WTC11 (cell line): ENCODE measurements at regions not wholly inside any gene's neighbourhood (a gene's known extent, or its start where the extent isn't known, plus 50 kb on each side); places are given as distances from the start of the nearest gene placed in this dataset.

Experiments
- ATAC-seq: fragments of 200-7000 bp; cut with Tn5 transposase; 2 replicates; pipeline ENCODE4 v1.10.0; 2021; ENCODE audit warnings: mild to moderate bottlenecking, moderate library complexity
- CTCF ChIA-PET: fragments of 300-600 bp; sonication (Branson Sonifier 250); formaldehyde crosslinking; loops from one replicate; lab custom pipeline; 2021; ENCODE audit warnings: antibody characterized with exemption; lab: Charles Lee
- POLR2A ChIA-PET: fragments of 350-600 bp; sonication (Branson Sonifier 250); formaldehyde crosslinking; loops from one replicate; lab custom pipeline; 2021; ENCODE audit warnings: antibody characterized with exemption; lab: Charles Lee
- DNase-seq: peaks from one replicate; pipeline ENCODE4 v3.0.0; 2021; ENCODE audit warnings: low spot score
- H3K27ac Mint-ChIP-seq: 2 replicates; pipeline ENCODE4 v1.8.0; 2021; ENCODE audit warnings: mixed read lengths
- H3K27me3 Mint-ChIP-seq: 2 replicates; pipeline ENCODE4 v1.8.0; 2021; ENCODE audit warnings: low read depth, mild to moderate bottlenecking, moderate library complexity, mixed read lengths
- H3K36me3 Mint-ChIP-seq: 2 replicates; pipeline ENCODE4 v1.8.0; 2021; ENCODE audit warnings: mixed read lengths
- H3K4me1 Mint-ChIP-seq: 2 replicates; pipeline ENCODE4 v1.8.0; 2022; ENCODE audit warnings: mixed read lengths
- H3K4me3 Mint-ChIP-seq: 2 replicates; pipeline ENCODE4 v1.8.0; 2021; ENCODE audit warnings: mild to moderate bottlenecking, moderate library complexity, mixed read lengths
- H3K9me3 Mint-ChIP-seq: 2 replicates; pipeline ENCODE4 v1.8.0; 2021; ENCODE audit warnings: mixed read lengths
- ATF1 ChIP-seq: sonication (generic); formaldehyde crosslinking; IDR thresholded peaks from 2 replicates; pipeline ENCODE4 v1.8.1; 2023; ENCODE audit warnings: mild to moderate bottlenecking, moderate library complexity, missing genetic modification reagents
- ATF6 ChIP-seq: sonication (generic); formaldehyde crosslinking; IDR thresholded peaks from 2 replicates; pipeline ENCODE4 v1.8.1; 2023; ENCODE audit warnings: mild to moderate bottlenecking, missing genetic modification reagents
- CREB1 ChIP-seq: sonication (generic); formaldehyde crosslinking; IDR thresholded peaks from 2 replicates; pipeline ENCODE4 v1.8.0; 2023; ENCODE audit warnings: mild to moderate bottlenecking, missing genetic modification reagents
- E2F1 ChIP-seq: sonication (generic); formaldehyde crosslinking; IDR thresholded peaks from 2 replicates; pipeline ENCODE4 v1.8.0; 2022; ENCODE audit warnings: mild to moderate bottlenecking, missing genetic modification reagents
- FOXK1 ChIP-seq: sonication (generic); formaldehyde crosslinking; IDR thresholded peaks from 2 replicates; pipeline ENCODE4 v1.8.0; 2022; ENCODE audit warnings: mild to moderate bottlenecking, moderate library complexity, missing genetic modification reagents
- HMGA2 ChIP-seq: fragments of 250-450 bp; sonication (Bioruptor Pico); IDR thresholded peaks from 2 replicates; pipeline ENCODE4 v1.4.0; 2021; ENCODE audit warnings: mild to moderate bottlenecking, moderate library complexity
- NFYB ChIP-seq: sonication (generic); formaldehyde crosslinking; conservative IDR thresholded peaks from 2 replicates; pipeline ENCODE4 v1.8.0; 2022; ENCODE audit warnings: low read depth, missing genetic modification reagents
- NR2C2 ChIP-seq: sonication (generic); formaldehyde crosslinking; IDR thresholded peaks from 2 replicates; pipeline ENCODE4 v1.8.0; 2022; ENCODE audit warnings: mild to moderate bottlenecking, missing genetic modification reagents
- PRRX2 ChIP-seq: fragments of 250-450 bp; sonication (Bioruptor Pico); IDR thresholded peaks from 2 replicates; pipeline ENCODE4 v1.8.0; 2021; ENCODE audit warnings: mild to moderate bottlenecking
- SP1 ChIP-seq: sonication (generic); formaldehyde crosslinking; conservative IDR thresholded peaks from 2 replicates; pipeline ENCODE4 v1.8.1; 2022; ENCODE audit warnings: missing genetic modification reagents
- TP53 ChIP-seq: sonication (generic); formaldehyde crosslinking; IDR thresholded peaks from 2 replicates; pipeline ENCODE4 v1.8.1; 2023; ENCODE audit warnings: mild to moderate bottlenecking, missing genetic modification reagents
- ZNF138 ChIP-seq: sonication (generic); formaldehyde crosslinking; conservative IDR thresholded peaks from 2 replicates; pipeline ENCODE4 v1.8.1; 2022; ENCODE audit warnings: mild to moderate bottlenecking, moderate library complexity, missing genetic modification reagents
- ZNF219 ChIP-seq: sonication (generic); formaldehyde crosslinking; IDR thresholded peaks from 2 replicates; pipeline ENCODE4 v1.8.0; 2023; ENCODE audit warnings: missing genetic modification reagents, mild to moderate bottlenecking, borderline replicate concordance
- ZNF232 ChIP-seq: sonication (generic); formaldehyde crosslinking; IDR thresholded peaks from 2 replicates; pipeline ENCODE4 v1.8.0; 2022; ENCODE audit warnings: mild to moderate bottlenecking, missing genetic modification reagents
- ZNF317 ChIP-seq: sonication (generic); formaldehyde crosslinking; IDR thresholded peaks from 2 replicates; pipeline ENCODE4 v1.8.1; 2023; ENCODE audit warnings: low read depth, mild to moderate bottlenecking, moderate library complexity, missing genetic modification reagents, borderline replicate concordance
- TF ChIP-seq, protein P1 (sequence below): sonication (generic); formaldehyde crosslinking; conservative IDR thresholded peaks from 2 replicates; pipeline ENCODE4 v1.8.1; 2023; ENCODE audit warnings: mild to moderate bottlenecking, low read depth, missing genetic modification reagents, moderate library complexity
- TF ChIP-seq, protein P2 (sequence below): sonication (generic); formaldehyde crosslinking; IDR thresholded peaks from 2 replicates; pipeline ENCODE4 v1.8.1; 2022; ENCODE audit warnings: missing genetic modification reagents, borderline replicate concordance
- TF ChIP-seq, protein P3 (sequence below): sonication (generic); formaldehyde crosslinking; IDR thresholded peaks from 2 replicates; pipeline ENCODE4 v1.8.0; 2022; ENCODE audit warnings: missing genetic modification reagents

DNA sequence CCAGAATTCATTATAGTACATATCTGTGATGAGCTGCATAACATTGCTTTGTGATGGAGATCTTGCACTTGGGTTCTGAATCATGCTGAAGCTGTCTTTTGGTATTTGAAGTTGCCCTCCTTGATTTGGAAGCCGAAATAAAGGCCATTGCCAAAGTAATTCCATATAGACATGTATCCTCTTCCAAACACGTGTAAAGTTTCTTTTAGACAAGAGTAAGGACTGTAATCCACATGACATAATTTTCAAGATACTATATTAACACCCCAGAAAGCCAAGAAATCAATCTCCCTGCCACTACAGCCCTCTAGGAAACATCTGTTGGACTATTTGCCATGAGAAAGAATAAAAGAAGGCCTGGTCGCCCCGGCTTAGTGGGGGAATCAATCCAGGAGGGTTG is 754.2 kb downstream of the FGF9 start (continued):
- TF ChIP-seq, protein P1, sequence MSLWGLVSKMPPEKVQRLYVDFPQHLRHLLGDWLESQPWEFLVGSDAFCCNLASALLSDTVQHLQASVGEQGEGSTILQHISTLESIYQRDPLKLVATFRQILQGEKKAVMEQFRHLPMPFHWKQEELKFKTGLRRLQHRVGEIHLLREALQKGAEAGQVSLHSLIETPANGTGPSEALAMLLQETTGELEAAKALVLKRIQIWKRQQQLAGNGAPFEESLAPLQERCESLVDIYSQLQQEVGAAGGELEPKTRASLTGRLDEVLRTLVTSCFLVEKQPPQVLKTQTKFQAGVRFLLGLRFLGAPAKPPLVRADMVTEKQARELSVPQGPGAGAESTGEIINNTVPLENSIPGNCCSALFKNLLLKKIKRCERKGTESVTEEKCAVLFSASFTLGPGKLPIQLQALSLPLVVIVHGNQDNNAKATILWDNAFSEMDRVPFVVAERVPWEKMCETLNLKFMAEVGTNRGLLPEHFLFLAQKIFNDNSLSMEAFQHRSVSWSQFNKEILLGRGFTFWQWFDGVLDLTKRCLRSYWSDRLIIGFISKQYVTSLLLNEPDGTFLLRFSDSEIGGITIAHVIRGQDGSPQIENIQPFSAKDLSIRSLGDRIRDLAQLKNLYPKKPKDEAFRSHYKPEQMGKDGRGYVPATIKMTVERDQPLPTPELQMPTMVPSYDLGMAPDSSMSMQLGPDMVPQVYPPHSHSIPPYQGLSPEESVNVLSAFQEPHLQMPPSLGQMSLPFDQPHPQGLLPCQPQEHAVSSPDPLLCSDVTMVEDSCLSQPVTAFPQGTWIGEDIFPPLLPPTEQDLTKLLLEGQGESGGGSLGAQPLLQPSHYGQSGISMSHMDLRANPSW (CRISPR knock-in tag): no peak
- TF ChIP-seq FOXK1 (CRISPR knock-in tag): no peak
- TF ChIP-seq ZNF317 (CRISPR knock-in tag): no peak
- TF ChIP-seq E2F1 (CRISPR knock-in tag): no peak

DNA sequence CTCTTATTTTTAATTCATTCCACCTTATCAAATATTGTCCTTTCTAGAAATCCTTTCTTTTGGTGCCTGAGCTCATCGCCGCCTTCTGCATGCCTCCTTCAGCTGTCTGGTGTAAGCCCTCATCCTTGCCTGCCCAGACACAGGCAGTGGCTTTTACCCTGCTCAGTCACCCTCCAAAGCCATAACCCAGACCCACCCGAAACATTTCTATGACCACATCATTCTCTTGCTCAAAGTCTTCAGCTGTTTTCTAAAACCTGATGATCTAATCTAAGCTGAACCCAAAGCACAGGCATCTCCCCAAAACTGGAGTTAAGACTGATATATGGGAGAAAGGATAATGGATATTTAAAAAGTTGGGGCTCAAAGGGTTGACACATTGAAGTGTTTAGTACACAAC is 753.7 kb upstream of the SGCG start:
- Mint-ChIP-seq H3K36me3 (peaks cover 3% of the 10 kb centered on the region; the same call in 1 of the 2 replicates), H3K4me1 (peaks cover 6% of the 10 kb centered on the region; the same call in 1 of the 2 replicates), H3K27me3 (no peaks in the 10 kb centered on the region), H3K9me3 (peaks cover 9% of the 10 kb centered on the region)
- CTCF ChIA-PET: no interaction called here
- ATAC-seq: no peak
- no peak for DNase-seq
- no peak for TF ChIP-seq ATF6 (CRISPR knock-in tag)
- TF ChIP-seq ZNF138 (CRISPR knock-in tag): no peak
- TF ChIP-seq ATF1 (CRISPR knock-in tag): no peak
- TF ChIP-seq, protein P2, sequence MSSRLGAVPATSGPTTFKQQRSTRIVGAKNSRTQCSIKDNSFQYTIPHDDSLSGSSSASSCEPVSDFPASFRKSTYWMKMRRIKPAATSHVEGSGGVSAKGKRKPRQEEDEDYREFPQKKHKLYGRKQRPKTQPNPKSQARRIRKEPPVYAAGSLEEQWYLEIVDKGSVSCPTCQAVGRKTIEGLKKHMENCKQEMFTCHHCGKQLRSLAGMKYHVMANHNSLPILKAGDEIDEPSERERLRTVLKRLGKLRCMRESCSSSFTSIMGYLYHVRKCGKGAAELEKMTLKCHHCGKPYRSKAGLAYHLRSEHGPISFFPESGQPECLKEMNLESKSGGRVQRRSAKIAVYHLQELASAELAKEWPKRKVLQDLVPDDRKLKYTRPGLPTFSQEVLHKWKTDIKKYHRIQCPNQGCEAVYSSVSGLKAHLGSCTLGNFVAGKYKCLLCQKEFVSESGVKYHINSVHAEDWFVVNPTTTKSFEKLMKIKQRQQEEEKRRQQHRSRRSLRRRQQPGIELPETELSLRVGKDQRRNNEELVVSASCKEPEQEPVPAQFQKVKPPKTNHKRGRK: no peak
- no peak for TF ChIP-seq NFYB (CRISPR knock-in tag)
- TF ChIP-seq PRRX2 (CRISPR knock-in tag): no peak
- TF ChIP-seq HMGA2 (CRISPR knock-in tag): no peak
- no peak for TF ChIP-seq ZNF219 (CRISPR knock-in tag)
- TF ChIP-seq, all 79 proteins: peak for 0
- no peak overlapping the region for H3K27ac Mint-ChIP-seq
- POLR2A ChIA-PET: no interaction called here
- no peak overlapping the region for H3K4me3 Mint-ChIP-seq

DNA sequence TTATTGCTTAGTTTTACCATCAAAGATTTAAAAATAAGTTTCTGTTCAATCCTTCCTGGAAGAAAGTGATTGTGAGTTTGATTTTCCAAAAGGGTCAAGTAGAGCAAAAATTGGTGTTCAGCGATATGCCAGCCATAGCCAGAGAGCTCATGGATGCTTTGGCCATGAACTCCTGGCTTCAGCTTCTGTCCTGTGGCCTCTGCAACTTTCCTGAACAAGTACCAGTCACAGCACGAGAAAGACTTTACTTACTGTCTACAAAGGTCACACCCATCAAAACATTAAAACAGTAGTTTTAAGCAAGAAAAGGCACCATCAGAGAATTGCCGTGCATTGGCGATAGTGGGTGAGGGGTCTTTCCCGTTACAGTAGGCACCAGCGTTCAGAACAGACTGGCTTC is 753.0 kb upstream of the SGCG start:
- H3K36me3 Mint-ChIP-seq: peaks cover 3% of the 10 kb centered on the region; the same call in 1 of the 2 replicates
- H3K27ac Mint-ChIP-seq: no peak overlapping the region
- H3K4me1 Mint-ChIP-seq: peaks cover 7% of the 10 kb centered on the region; the same call in 1 of the 2 replicates
- TF ChIP-seq ZNF232 (CRISPR knock-in tag) (no peak), SP1 (CRISPR knock-in tag) (no peak), TP53 (no peak), NR2C2 (no peak), FOXK1 (CRISPR knock-in tag) (no peak), CREB1 (CRISPR knock-in tag) (no peak)
- TF ChIP-seq, protein P3, sequence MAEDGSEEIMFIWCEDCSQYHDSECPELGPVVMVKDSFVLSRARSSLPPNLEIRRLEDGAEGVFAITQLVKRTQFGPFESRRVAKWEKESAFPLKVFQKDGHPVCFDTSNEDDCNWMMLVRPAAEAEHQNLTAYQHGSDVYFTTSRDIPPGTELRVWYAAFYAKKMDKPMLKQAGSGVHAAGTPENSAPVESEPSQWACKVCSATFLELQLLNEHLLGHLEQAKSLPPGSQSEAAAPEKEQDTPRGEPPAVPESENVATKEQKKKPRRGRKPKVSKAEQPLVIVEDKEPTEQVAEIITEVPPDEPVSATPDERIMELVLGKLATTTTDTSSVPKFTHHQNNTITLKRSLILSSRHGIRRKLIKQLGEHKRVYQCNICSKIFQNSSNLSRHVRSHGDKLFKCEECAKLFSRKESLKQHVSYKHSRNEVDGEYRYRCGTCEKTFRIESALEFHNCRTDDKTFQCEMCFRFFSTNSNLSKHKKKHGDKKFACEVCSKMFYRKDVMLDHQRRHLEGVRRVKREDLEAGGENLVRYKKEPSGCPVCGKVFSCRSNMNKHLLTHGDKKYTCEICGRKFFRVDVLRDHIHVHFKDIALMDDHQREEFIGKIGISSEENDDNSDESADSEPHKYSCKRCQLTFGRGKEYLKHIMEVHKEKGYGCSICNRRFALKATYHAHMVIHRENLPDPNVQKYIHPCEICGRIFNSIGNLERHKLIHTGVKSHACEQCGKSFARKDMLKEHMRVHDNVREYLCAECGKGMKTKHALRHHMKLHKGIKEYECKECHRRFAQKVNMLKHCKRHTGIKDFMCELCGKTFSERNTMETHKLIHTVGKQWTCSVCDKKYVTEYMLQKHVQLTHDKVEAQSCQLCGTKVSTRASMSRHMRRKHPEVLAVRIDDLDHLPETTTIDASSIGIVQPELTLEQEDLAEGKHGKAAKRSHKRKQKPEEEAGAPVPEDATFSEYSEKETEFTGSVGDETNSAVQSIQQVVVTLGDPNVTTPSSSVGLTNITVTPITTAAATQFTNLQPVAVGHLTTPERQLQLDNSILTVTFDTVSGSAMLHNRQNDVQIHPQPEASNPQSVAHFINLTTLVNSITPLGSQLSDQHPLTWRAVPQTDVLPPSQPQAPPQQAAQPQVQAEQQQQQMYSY: no peak
- TF ChIP-seq, protein P2: no peak

More for the DNA sequence above, 753.0 kb upstream of the SGCG start:
- CTCF ChIA-PET: no interaction called here
- H3K4me3 Mint-ChIP-seq: no peak overlapping the region
- peaks cover 15% of the 10 kb centered on the region for H3K9me3 Mint-ChIP-seq
- POLR2A ChIA-PET: no interaction called here
- DNase-seq (no peak), ATAC-seq (no peak)
- H3K27me3 Mint-ChIP-seq: no peaks in the 10 kb centered on the region
